IMR-90 (cell line): ENCODE measurements at regions not wholly inside any gene's neighbourhood (a gene's known extent, or its start where the extent isn't known, plus 50 kb on each side); places are given as distances from the start of the nearest gene placed in this dataset.

Experiments
- ATAC-seq: fragments of 200-7000 bp; cut with Tn5 transposase; 2 replicates; pipeline ENCODE4 v1.9.1; 2020; ENCODE audit warnings: low read depth, mild to moderate bottlenecking, moderate library complexity
- BruUV-seq: library from RNA; stranded (reverse); fragments of 400-500 nt; replicated peaks from 2 replicates; lab custom pipeline; 2021; lab: Mats Ljungman, UMichigan
- CTCF ChIA-PET: fragments of 300-600 bp; formaldehyde crosslinking; extraction: SDS; loops from one replicate; lab custom pipeline; 2021; ENCODE audit warnings: antibody characterized with exemption; lab: Yijun Ruan, JAX
- POLR2A ChIA-PET: fragments of 300-600 bp; sonication (Branson Sonifier 250); formaldehyde crosslinking; loops from one replicate; lab custom pipeline; 2022; ENCODE audit warnings: antibody characterized with exemption; ENCODE audit not compliant: unreplicated experiment; lab: Charles Lee
- DNase-seq: peaks from one replicate; pipeline ENCODE4 v3.0.0; 2013
- H2AFZ ChIP-seq: replicated peaks from 2 replicates; pipeline ENCODE3; 2013; ENCODE audit warnings: low read length, mild to moderate bottlenecking; ENCODE audit not compliant: poor library complexity
- H2AK5ac ChIP-seq: 2 replicates; pipeline ENCODE4 v1.6.1; 2013; ENCODE audit warnings: low read depth, low read length, inconsistent platforms
- H2AK9ac ChIP-seq: replicated peaks from 2 replicates; pipeline ENCODE3; 2013; ENCODE audit warnings: mild to moderate bottlenecking, low read depth, low read length, moderate library complexity; ENCODE audit not compliant: poor library complexity
- H2BK120ac ChIP-seq: 2 replicates; pipeline ENCODE4 v1.6.1; 2013; ENCODE audit warnings: low read depth, low read length, inconsistent platforms
- H2BK15ac ChIP-seq: 3 replicates; pipeline ENCODE4 v1.6.1; 2013; ENCODE audit warnings: low read depth, low read length, inconsistent platforms
- H2BK20ac ChIP-seq: 2 replicates; pipeline ENCODE4 v1.6.1; 2013; ENCODE audit warnings: low read depth, mild to moderate bottlenecking, inconsistent platforms, low read length, moderate library complexity
- H2BK5ac ChIP-seq: 2 replicates; pipeline ENCODE4 v1.6.1; 2013; ENCODE audit warnings: mild to moderate bottlenecking, low read depth, low read length, inconsistent platforms; ENCODE audit not compliant: poor library complexity, severe bottlenecking
- H3K14ac ChIP-seq: replicated peaks from 2 replicates; pipeline ENCODE4 v1.6.1; 2013; ENCODE audit warnings: low read depth, low read length, inconsistent platforms
- H3K18ac ChIP-seq: 2 replicates; pipeline ENCODE4 v1.6.1; 2013; ENCODE audit warnings: low read depth, low read length, control low read depth
- H3K23ac ChIP-seq: 2 replicates; pipeline ENCODE4 v1.6.1; 2013; ENCODE audit warnings: low read depth, low read length, inconsistent platforms
- H3K27ac ChIP-seq: 2 replicates; pipeline ENCODE4 v1.5.1; 2013; ENCODE audit warnings: mild to moderate bottlenecking, control low read depth, low read length; ENCODE audit not compliant: insufficient read depth
- H3K27me3 ChIP-seq: 2 replicates; pipeline ENCODE4 v1.6.1; 2013; ENCODE audit warnings: low read length; ENCODE audit not compliant: control insufficient read depth, insufficient read depth
- H3K36me3 ChIP-seq: 2 replicates; pipeline ENCODE4 v1.6.1; 2013; ENCODE audit warnings: low read length, mixed read lengths; ENCODE audit not compliant: control insufficient read depth, insufficient read depth
- H3K4ac ChIP-seq: 2 replicates; pipeline ENCODE4 v1.6.1; 2013; ENCODE audit warnings: low read depth, low read length, inconsistent platforms
- H3K4me1 ChIP-seq: 2 replicates; pipeline ENCODE4 v1.6.1; 2013; ENCODE audit warnings: low read length, mixed read lengths; ENCODE audit not compliant: control insufficient read depth, insufficient read depth
- H3K4me2 ChIP-seq: 2 replicates; pipeline ENCODE4 v1.6.1; 2013; ENCODE audit warnings: low read depth, mild to moderate bottlenecking, control low read depth, low read length, moderate library complexity
- H3K4me3 ChIP-seq: 2 replicates; pipeline ENCODE4 v1.5.1; 2013; ENCODE audit warnings: low read depth, mild to moderate bottlenecking, control low read depth, low read length, moderate library complexity; ENCODE audit not compliant: insufficient read depth
- H3K56ac ChIP-seq: 2 replicates; pipeline ENCODE4 v1.6.1; 2013; ENCODE audit warnings: low read length, inconsistent platforms; ENCODE audit not compliant: insufficient read depth; ENCODE audit errors: extremely low read depth
- H3K79me1 ChIP-seq, 2 experiments: 2 replicates each; pipeline ENCODE4 v1.6.1; 2013; ENCODE audit warnings: low read length in 2 of 2, inconsistent platforms in 1 of 2, low read depth in 1 of 2
- H3K9ac ChIP-seq: 2 replicates; pipeline ENCODE4 v1.6.1; 2013; ENCODE audit warnings: low read depth, low read length, control low read depth
- H3K9me1 ChIP-seq: 2 replicates; pipeline ENCODE4 v1.6.1; 2013; ENCODE audit warnings: low read length, inconsistent platforms; ENCODE audit not compliant: insufficient read depth
- H3K9me3 ChIP-seq: 2 replicates; pipeline ENCODE4 v1.6.1; 2013; ENCODE audit warnings: low read length; ENCODE audit not compliant: control insufficient read depth, insufficient read depth
- H4K20me1 ChIP-seq: 2 replicates; pipeline ENCODE4 v1.6.1; 2013; ENCODE audit warnings: low read length, inconsistent platforms; ENCODE audit not compliant: insufficient read depth
- H4K5ac ChIP-seq: 2 replicates; pipeline ENCODE4 v1.6.1; 2013; ENCODE audit warnings: mild to moderate bottlenecking, low read depth, low read length, control low read depth
- H4K8ac ChIP-seq, 2 experiments: 2 replicates each; pipeline ENCODE4 v1.6.1; 2013; ENCODE audit warnings: low read depth in 2 of 2, low read length in 2 of 2, control low read depth in 1 of 2, inconsistent platforms in 1 of 2
- H4K91ac ChIP-seq: 2 replicates; pipeline ENCODE4 v1.6.1; 2013; ENCODE audit warnings: low read depth, low read length, inconsistent platforms; ENCODE audit not compliant: insufficient read depth
- BHLHE40 ChIP-seq: fragments of 150-350 bp; IDR thresholded peaks from 2 replicates; pipeline ENCODE4 v1.6.1; 2016; ENCODE audit warnings: mild to moderate bottlenecking, low read depth, low read length
- CEBPB ChIP-seq: IDR thresholded peaks from 2 replicates; pipeline ENCODE4 v1.6.1; 2012; ENCODE audit warnings: low read depth, low read length, improper control_type of control experiment
- CHD1 ChIP-seq: IDR thresholded peaks from 2 replicates; pipeline ENCODE4 v1.6.1; 2012; ENCODE audit warnings: low read depth, low read length, improper control_type of control experiment
- ELK1 ChIP-seq: fragments of 150-350 bp; IDR thresholded peaks from 2 replicates; pipeline ENCODE4 v1.6.1; 2016; ENCODE audit warnings: low read depth, mild to moderate bottlenecking, low read length, moderate library complexity, borderline replicate concordance
- FOS ChIP-seq: fragments of 150-350 bp; IDR thresholded peaks from 2 replicates; pipeline ENCODE4 v1.6.1; 2016; ENCODE audit warnings: low read depth, low read length
- MAFK ChIP-seq: IDR thresholded peaks from 2 replicates; pipeline ENCODE4 v1.6.1; 2012; ENCODE audit warnings: low read depth, low read length, improper control_type of control experiment
- MAZ ChIP-seq: IDR thresholded peaks from 2 replicates; pipeline ENCODE4 v1.6.1; 2012; ENCODE audit warnings: low read depth, mild to moderate bottlenecking, low read length, improper control_type of control experiment, moderate library complexity, borderline replicate concordance
- MXI1 ChIP-seq: IDR thresholded peaks from 2 replicates; pipeline ENCODE4 v1.6.1; 2012; ENCODE audit warnings: low read depth, mild to moderate bottlenecking, low read length, moderate library complexity, borderline replicate concordance
- NFE2L2 ChIP-seq: fragments of 150-350 bp; IDR thresholded peaks from 2 replicates; pipeline ENCODE4 v1.6.1; 2016; ENCODE audit warnings: low read depth, mild to moderate bottlenecking, low read length
- POLR2A ChIP-seq: IDR thresholded peaks from 2 replicates; pipeline ENCODE4 v1.6.1; 2012; ENCODE audit warnings: mild to moderate bottlenecking, low read depth, low read length
- RAD21 ChIP-seq: IDR thresholded peaks from 2 replicates; pipeline ENCODE4 v1.6.1; 2012; ENCODE audit warnings: low read length, improper control_type of control experiment
- RCOR1 ChIP-seq: IDR thresholded peaks from 2 replicates; pipeline ENCODE4 v1.6.1; 2012; ENCODE audit warnings: mild to moderate bottlenecking, low read length, improper control_type of control experiment; ENCODE audit not compliant: insufficient replicate concordance
- RFX5 ChIP-seq: IDR thresholded peaks from 2 replicates; pipeline ENCODE4 v1.8.0; 2012; ENCODE audit warnings: low read depth, mild to moderate bottlenecking, low read length, moderate library complexity
- SMC3 ChIP-seq: fragments of 150-350 bp; IDR thresholded peaks from 2 replicates; pipeline ENCODE4 v1.6.1; 2016; ENCODE audit warnings: low read depth, mild to moderate bottlenecking, antibody characterized with exemption, low read length, moderate library complexity
- USF2 ChIP-seq: fragments of 150-350 bp; IDR thresholded peaks from 2 replicates; pipeline ENCODE4 v1.6.1; 2017; ENCODE audit warnings: mild to moderate bottlenecking, antibody characterized with exemption, low read length, low read depth
- WGBS, 2 experiments: methylation state at CpG; one replicate each; pipeline versions ENCODE4 v1.1.5 to v1.1.7; 2013; ENCODE audit warnings: missing lambda C conversion rate in 2 of 2; ENCODE audit not compliant: insufficient read length in 1 of 2; ENCODE audit errors: extremely low coverage in 2 of 2; 5-methylcytosine and 5-hydroxymethylcytosine counted together
- dilution Hi-C: fragments of 300-500 bp; cut with HindIII; formaldehyde crosslinking; loops from one replicate; pipeline ENCODE4 v1.14.3; 2018; ENCODE audit warnings: low sequenced_read_pairs; ENCODE audit not compliant: unreplicated experiment
- in situ Hi-C: fragments of 300-500 bp; cut with MboI; formaldehyde crosslinking; loops from 3 replicates; pipeline ENCODE4 v1.14.3; 2019; ENCODE audit warnings: low sequenced_read_pairs, inconsistent platforms, mixed read lengths
- intact Hi-C: fragments of 100-400 bp; cut with micrococcal nuclease; formaldehyde crosslinking; loops from 2 replicates; pipeline ENCODE4 v1.10.0; 2022
- TF ChIP-seq, protein P1 (sequence below): conservative IDR thresholded peaks from 2 replicates; pipeline ENCODE4 v1.5.1; 2012; ENCODE audit warnings: mild to moderate bottlenecking, low read depth, low read length, improper control_type of control experiment

DNA sequence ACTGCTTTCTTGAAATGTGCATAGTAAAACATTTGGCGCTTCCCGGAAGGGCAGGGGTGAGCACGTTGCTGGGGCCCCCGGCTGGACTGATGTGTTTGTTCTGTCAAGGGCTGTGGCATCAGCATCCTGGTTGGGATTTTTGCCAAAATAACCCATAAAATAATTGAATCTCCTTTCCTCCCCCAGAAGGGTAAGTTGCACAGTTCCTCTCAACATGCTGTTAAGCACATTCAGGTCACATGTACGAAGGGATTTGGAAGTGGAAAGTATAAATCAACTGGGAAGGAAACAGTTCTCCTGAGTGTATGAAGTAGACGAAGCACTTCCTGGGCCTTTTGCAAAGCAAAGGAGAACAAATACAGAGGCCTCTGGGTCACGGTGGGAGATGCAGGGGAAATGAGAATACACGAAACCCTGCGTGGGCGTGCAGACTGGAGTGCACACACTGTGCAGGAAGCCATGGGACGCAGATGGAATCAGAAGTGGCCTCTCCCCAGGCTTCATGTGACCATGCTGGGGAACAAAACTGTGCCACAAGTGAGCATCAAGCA is 183.9 kb downstream of the LPIN1 start:
- ATAC-seq (no peak), DNase-seq (no peak)
- no peak overlapping the region for H4K5ac ChIP-seq
- H3K27me3 ChIP-seq, result peaks cover 2% of the 10 kb centered on the region
- no peak overlapping the region for H3K4me3 ChIP-seq
- no peaks in the 10 kb centered on the region for H3K9me3 ChIP-seq
- H4K91ac ChIP-seq, result no peak overlapping the region
- WGBS, 2 experiments, result 80% methylated on average over 4 of the region's 11 CpGs; no CpG with 5 or more reads in 1 of the 2 experiments
- no peaks in the 10 kb centered on the region for H3K4me1 ChIP-seq
- no peak overlapping the region for H2BK120ac ChIP-seq
- no peak overlapping the region for H2BK20ac ChIP-seq
- H3K18ac ChIP-seq, result no peak overlapping the region
- H4K8ac ChIP-seq, result no peak overlapping the region
- no peak overlapping the region for H2AFZ ChIP-seq
- TF ChIP-seq CHD1 (no peak), CEBPB (no peak), MAZ (no peak), NFE2L2 (no peak), RAD21 (no peak), RFX5 (no peak), MAFK (no peak), MXI1 (no peak), BHLHE40 (no peak), ELK1 (no peak), SMC3 (no peak), POLR2A (no peak), RCOR1 (no peak), FOS (no peak), USF2 (no peak)
- TF ChIP-seq, protein P1, sequence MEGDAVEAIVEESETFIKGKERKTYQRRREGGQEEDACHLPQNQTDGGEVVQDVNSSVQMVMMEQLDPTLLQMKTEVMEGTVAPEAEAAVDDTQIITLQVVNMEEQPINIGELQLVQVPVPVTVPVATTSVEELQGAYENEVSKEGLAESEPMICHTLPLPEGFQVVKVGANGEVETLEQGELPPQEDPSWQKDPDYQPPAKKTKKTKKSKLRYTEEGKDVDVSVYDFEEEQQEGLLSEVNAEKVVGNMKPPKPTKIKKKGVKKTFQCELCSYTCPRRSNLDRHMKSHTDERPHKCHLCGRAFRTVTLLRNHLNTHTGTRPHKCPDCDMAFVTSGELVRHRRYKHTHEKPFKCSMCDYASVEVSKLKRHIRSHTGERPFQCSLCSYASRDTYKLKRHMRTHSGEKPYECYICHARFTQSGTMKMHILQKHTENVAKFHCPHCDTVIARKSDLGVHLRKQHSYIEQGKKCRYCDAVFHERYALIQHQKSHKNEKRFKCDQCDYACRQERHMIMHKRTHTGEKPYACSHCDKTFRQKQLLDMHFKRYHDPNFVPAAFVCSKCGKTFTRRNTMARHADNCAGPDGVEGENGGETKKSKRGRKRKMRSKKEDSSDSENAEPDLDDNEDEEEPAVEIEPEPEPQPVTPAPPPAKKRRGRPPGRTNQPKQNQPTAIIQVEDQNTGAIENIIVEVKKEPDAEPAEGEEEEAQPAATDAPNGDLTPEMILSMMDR, result no peak
- POLR2A ChIA-PET, result no interaction called here
- no peaks in the 10 kb centered on the region for H3K36me3 ChIP-seq
- in situ Hi-C loops, result no loop called here
- H3K4ac ChIP-seq, result no peak overlapping the region
- CTCF ChIA-PET, result no interaction called here
- no peak overlapping the region for H2BK15ac ChIP-seq
- no peak overlapping the region for H2BK5ac ChIP-seq
- H3K9ac ChIP-seq, result no peak overlapping the region
- dilution Hi-C loops, result no loop called here
- no peak overlapping the region for H3K23ac ChIP-seq
- BruUV-seq, result no TSS peak
- H2AK9ac ChIP-seq, result no peak overlapping the region
- no peak overlapping the region for H3K56ac ChIP-seq
- no peak overlapping the region for H3K4me2 ChIP-seq
- no peak overlapping the region for H2AK5ac ChIP-seq
- H3K27ac ChIP-seq, result no peak overlapping the region
- intact Hi-C loops, result no loop called here
- no peak overlapping the region for H3K14ac ChIP-seq
- no peaks in the 10 kb centered on the region for H4K20me1 ChIP-seq
- H3K9me1 ChIP-seq, result no peaks in the 10 kb centered on the region
- H3K79me1 ChIP-seq, result no peaks in the 10 kb centered on the region
